ENCODE measurements at regions not wholly inside any gene's neighbourhood (a gene's known extent, or its start where the extent isn't known, plus 50 kb on each side); places are given as distances from the start of the nearest gene placed in this dataset.

GRCh38 chr5:66413931-66414330 is 182.3 kb upstream of the MAST4 start:
- H3K9me2 ChIP-seq (replicated peaks; ENCODE audit: control insufficient read depth, low read length) = peaks cover 3% of the 10 kb centered on the region; the same call in 1 of the 2 replicates
- no peaks in the 10 kb centered on the region for H3F3A ChIP-seq (ENCODE audit: control insufficient read depth, insufficient read depth)
- no peaks in the 10 kb centered on the region for H4K20me1 ChIP-seq (ENCODE audit: control insufficient read depth, insufficient read depth, low read depth, low read length)
- no peak overlapping the region for H3K27ac ChIP-seq (ENCODE audit: low read depth, low read length)
- H3K9me3 ChIP-seq (ENCODE audit: control insufficient read depth, insufficient read depth, low read length) = no peaks in the 10 kb centered on the region
- H3K4me1 ChIP-seq (ENCODE audit: control insufficient read depth, low read length) = peaks cover 3% of the 10 kb centered on the region; the same call in 1 of the 2 replicates
- no peaks in the 10 kb centered on the region for H3K27me3 ChIP-seq (ENCODE audit: control insufficient read depth, low read length)
- H3K36me3 ChIP-seq (ENCODE audit: control insufficient read depth, low read length) = no peaks in the 10 kb centered on the region
- H3K4me3 ChIP-seq (ENCODE audit: low read length) = no peak overlapping the region
- TF ChIP-seq EZH2phosphoT487 (IDR thresholded peaks at IDR 0.05; ENCODE audit: borderline replicate concordance, low read length) = no peak
- TF ChIP-seq CTCF (IDR thresholded peaks at IDR 0.05; ENCODE audit: low read depth, low read length, poor library complexity, severe bottlenecking) = no peak
- H3K4me2 ChIP-seq (ENCODE audit: low read length) = no peak overlapping the region
- H3K79me2 ChIP-seq (ENCODE audit: control insufficient read depth, low read length) = no peaks in the 10 kb centered on the region

GRCh38 chr5:66415208-66415607 is 181.0 kb upstream of the MAST4 start:
- Histone ChIP-seq H3K4me2 (ENCODE audit: low read length) (no peak overlapping the region), H3K4me1 (ENCODE audit: control insufficient read depth, low read length) (peaks cover 3% of the 10 kb centered on the region; the same call in 1 of the 2 replicates), H3K4me3 (ENCODE audit: low read length) (no peak overlapping the region), H3K9me2 (replicated peaks; ENCODE audit: control insufficient read depth, low read length) (peaks cover 3% of the 10 kb centered on the region; the same call in 1 of the 2 replicates), H3K27ac (ENCODE audit: low read depth, low read length) (no peak overlapping the region), H3K9me3 (ENCODE audit: control insufficient read depth, insufficient read depth, low read length) (no peaks in the 10 kb centered on the region), H3F3A (ENCODE audit: control insufficient read depth, insufficient read depth) (no peaks in the 10 kb centered on the region), H3K36me3 (ENCODE audit: control insufficient read depth, low read length) (no peaks in the 10 kb centered on the region), H3K79me2 (ENCODE audit: control insufficient read depth, low read length) (no peaks in the 10 kb centered on the region), H4K20me1 (ENCODE audit: control insufficient read depth, insufficient read depth, low read depth, low read length) (no peaks in the 10 kb centered on the region), H3K27me3 (ENCODE audit: control insufficient read depth, low read length) (no peaks in the 10 kb centered on the region)
- TF ChIP-seq EZH2phosphoT487 (IDR thresholded peaks at IDR 0.05; ENCODE audit: borderline replicate concordance, low read length) (no peak), CTCF (IDR thresholded peaks at IDR 0.05; ENCODE audit: low read depth, low read length, poor library complexity, severe bottlenecking) (no peak)

GRCh38 chr5:66416698-66417097 is 179.5 kb upstream of the MAST4 start:
- Histone ChIP-seq H3K79me2 (ENCODE audit: control insufficient read depth, low read length) (no peaks in the 10 kb centered on the region), H4K20me1 (ENCODE audit: control insufficient read depth, insufficient read depth, low read depth, low read length) (no peaks in the 10 kb centered on the region)
- no peak for TF ChIP-seq EZH2phosphoT487 (IDR thresholded peaks at IDR 0.05; ENCODE audit: borderline replicate concordance, low read length)
- TF ChIP-seq CTCF (IDR thresholded peaks at IDR 0.05; ENCODE audit: low read depth, low read length, poor library complexity, severe bottlenecking) = no peak

More at GRCh38 chr5:66416698-66417097, 179.5 kb upstream of the MAST4 start:
- H3K4me3 ChIP-seq (ENCODE audit: low read length) = no peak overlapping the region
- H3K36me3 ChIP-seq (ENCODE audit: control insufficient read depth, low read length) = no peaks in the 10 kb centered on the region
- H3K27ac ChIP-seq (ENCODE audit: low read depth, low read length) = no peak overlapping the region
- no peaks in the 10 kb centered on the region for H3F3A ChIP-seq (ENCODE audit: control insufficient read depth, insufficient read depth)
- peaks cover 3% of the 10 kb centered on the region; the same call in 1 of the 2 replicates for H3K9me2 ChIP-seq (replicated peaks; ENCODE audit: control insufficient read depth, low read length)
- H3K4me2 ChIP-seq (ENCODE audit: low read length) = no peak overlapping the region
- no peaks in the 10 kb centered on the region for H3K27me3 ChIP-seq (ENCODE audit: control insufficient read depth, low read length)
- H3K4me1 ChIP-seq (ENCODE audit: control insufficient read depth, low read length) = peaks cover 3% of the 10 kb centered on the region; the same call in 1 of the 2 replicates
- no peaks in the 10 kb centered on the region for H3K9me3 ChIP-seq (ENCODE audit: control insufficient read depth, insufficient read depth, low read length)

Measured in DOHH2 (cell line).